HCT116 (cell line): ENCODE measurements at regions not wholly inside any gene's neighbourhood (a gene's known extent, or its start where the extent isn't known, plus 50 kb on each side); places are given as distances from the start of the nearest gene placed in this dataset.
"Not testable (repeated sequence)": the region's sequence is repeated elsewhere in the genome, so short reads cannot be mapped to it uniquely, and the experiment has no call there.

Experiments used
- ATAC-seq: fragments of 200-7000 bp; cut with Tn5 transposase; 2 replicates; pipeline ENCODE4 v1.9.1; 2020; ENCODE audit warnings: mild to moderate bottlenecking, moderate library complexity
- BruUV-seq: library from RNA; stranded (reverse); fragments of 400-500 nt; replicated peaks from 2 replicates; lab custom pipeline; 2021; lab: Mats Ljungman, UMichigan
- CTCF ChIA-PET: fragments of 300-600 bp; sonication (Branson Sonifier 250); formaldehyde crosslinking; loops from one replicate; lab custom pipeline; 2021; ENCODE audit warnings: antibody characterized with exemption; lab: Charles Lee
- POLR2A ChIA-PET: fragments of 300-600, 350-600 bp; sonication (Branson Sonifier 250); formaldehyde crosslinking; loops from one replicate; lab custom pipeline; 2021; ENCODE audit warnings: antibody characterized with exemption; lab: Charles Lee
- RAD21 ChIA-PET, 2 experiments: fragments of 300-600 bp; sonication (Branson Sonifier 250); formaldehyde crosslinking; loops; one replicate each; lab custom pipeline; 2023; ENCODE audit warnings: low total read pairs in 2 of 2; ENCODE audit not compliant: uncharacterized antibody in 2 of 2, unreplicated experiment in 2 of 2, low non-redundant PET in 1 of 2; lab: Charles Lee
- DNase-seq: peaks from one replicate; pipeline ENCODE4 v3.0.0-alpha.2; 2010; ENCODE audit warnings: low read depth, low spot score
- H2AFZ ChIP-seq: fragments of 200-600 bp; shearing (Covaris generic), sonication (generic); 2 replicates; pipeline ENCODE4 v1.6.1; 2017; ENCODE audit warnings: low read depth, mixed run types, mixed read lengths, antibody characterized with exemption, low read length; ENCODE audit not compliant: poor library complexity, severe bottlenecking
- H3K27ac ChIP-seq: 2 replicates; pipeline ENCODE4 v1.5.1; 2012; ENCODE audit warnings: low read depth, low read length
- H3K27me3 ChIP-seq: fragments of 200-600 bp; sonication (generic); 2 replicates; pipeline ENCODE4 v1.6.1; 2016; ENCODE audit warnings: mixed run types, low read length, mixed read lengths; ENCODE audit not compliant: insufficient read depth
- H3K36me3 ChIP-seq, 2 experiments: fragments of 200-500 bp in 1 of 2; fragments of 200-600 bp in 1 of 2; sonication (Bioruptor generic) in 1 of 2; sonication (generic) in 1 of 2; 2 replicates each; pipeline versions ENCODE4 v1.5.1 to v1.6.1; 2014 to 2016; ENCODE audit warnings: low read length in 2 of 2, inconsistent platforms in 1 of 2, mixed read lengths in 1 of 2, mixed run types in 1 of 2; ENCODE audit not compliant: insufficient read depth in 2 of 2, control insufficient read depth in 1 of 2
- H3K4me1 ChIP-seq, 2 experiments: fragments of 200-600 bp in 1 of 2; sonication (generic) in 1 of 2; 2 replicates each; pipeline versions ENCODE4 v1.5.1 to v1.6.1; 2012 to 2017; ENCODE audit warnings: low read length in 2 of 2, inconsistent platforms in 1 of 2, mild to moderate bottlenecking in 1 of 2, mixed read lengths in 1 of 2, mixed run types in 1 of 2, moderate library complexity in 1 of 2; ENCODE audit not compliant: insufficient read depth in 2 of 2, control insufficient read depth in 1 of 2
- H3K4me2 ChIP-seq: fragments of 200-600 bp; sonication (generic); 2 replicates; pipeline ENCODE4 v1.6.1; 2017; ENCODE audit warnings: mixed run types, low read length, mixed read lengths
- H3K4me3 ChIP-seq, 2 experiments: fragments of 200-600 bp in 1 of 2; sonication (generic) in 1 of 2; replicated peaks in 1 of 2; 2 replicates each; pipeline ENCODE4 v1.5.1; 2011 to 2016; ENCODE audit warnings: low read length in 2 of 2, control low read depth in 1 of 2, low read depth in 1 of 2, mild to moderate bottlenecking in 1 of 2, mixed read lengths in 1 of 2, mixed run types in 1 of 2
- H3K79me2 ChIP-seq: fragments of 200-600 bp; sonication (generic); 2 replicates; pipeline ENCODE4 v1.6.1; 2017; ENCODE audit warnings: mild to moderate bottlenecking, mixed run types, low read length, moderate library complexity, mixed read lengths; ENCODE audit not compliant: insufficient read depth
- H3K9ac ChIP-seq: fragments of 200-600 bp; sonication (generic); 2 replicates; pipeline ENCODE4 v1.6.1; 2016; ENCODE audit warnings: low read length, mixed read lengths
- H3K9me2 ChIP-seq: fragments of 200-600 bp; sonication (generic), shearing (Covaris generic); 2 replicates; pipeline ENCODE4 v1.6.1; 2017; ENCODE audit warnings: mixed run types, mild to moderate bottlenecking, moderate library complexity; ENCODE audit not compliant: insufficient read depth
- H3K9me3 ChIP-seq, 2 experiments: fragments of 200-500 bp in 1 of 2; fragments of 200-600 bp in 1 of 2; sonication (Bioruptor generic) in 1 of 2; sonication (generic) in 1 of 2; 2 replicates each; pipeline ENCODE4 v1.6.1; 2014 to 2017; ENCODE audit warnings: low read length in 2 of 2, mixed read lengths in 2 of 2, inconsistent platforms in 1 of 2, low read depth in 1 of 2, mild to moderate bottlenecking in 1 of 2, mixed run types in 1 of 2, moderate library complexity in 1 of 2; ENCODE audit not compliant: control insufficient read depth in 1 of 2, insufficient read depth in 1 of 2
- H4K20me1 ChIP-seq: fragments of 200-600 bp; sonication (generic), shearing (Covaris generic); 2 replicates; pipeline ENCODE4 v1.6.1; 2017; ENCODE audit warnings: mixed run types, mild to moderate bottlenecking, moderate library complexity; ENCODE audit not compliant: insufficient read depth
- ATF3 ChIP-seq: IDR thresholded peaks from 2 replicates; pipeline ENCODE4 v1.6.1; 2012
- ELF1 ChIP-seq: IDR thresholded peaks from 2 replicates; pipeline ENCODE4 v1.6.1; 2012; ENCODE audit warnings: low read depth, borderline replicate concordance
- EZH2 ChIP-seq: fragments of 200-600 bp; sonication (generic); IDR thresholded peaks from 2 replicates; pipeline ENCODE4 v1.6.1; 2017; ENCODE audit warnings: antibody characterized with exemption, mixed run types
- FOSL1 ChIP-seq: IDR thresholded peaks from 2 replicates; pipeline ENCODE4 v1.6.1; 2012; ENCODE audit warnings: low read depth
- JUND ChIP-seq: IDR thresholded peaks from 2 replicates; pipeline ENCODE4 v1.6.1; 2012
- MAX ChIP-seq: IDR thresholded peaks from 2 replicates; pipeline ENCODE4 v1.6.1; 2012
- POLR2AphosphoS5 ChIP-seq: IDR thresholded peaks from 2 replicates; pipeline ENCODE4 v1.6.1; 2011; ENCODE audit warnings: mild to moderate bottlenecking, low read depth, low read length, moderate library complexity
- SIN3A ChIP-seq: IDR thresholded peaks from 2 replicates; pipeline ENCODE4 v1.6.1; 2012; ENCODE audit warnings: low read depth
- TCF7L2 ChIP-seq: IDR thresholded peaks from 2 replicates; pipeline ENCODE4 v1.7.0; 2011; ENCODE audit warnings: borderline replicate concordance, inconsistent platforms; ENCODE audit not compliant: insufficient read depth, insufficient read length; ENCODE audit errors: extremely low read depth
- YY1 ChIP-seq: IDR thresholded peaks from 2 replicates; pipeline ENCODE4 v1.6.1; 2011; ENCODE audit warnings: low read length, low read depth, moderate library complexity, mild to moderate bottlenecking; ENCODE audit not compliant: insufficient replicate concordance; ENCODE audit errors: extremely low read depth
- intact Hi-C: fragments of 100-400 bp; cut with micrococcal nuclease; formaldehyde crosslinking; loops from 2 replicates; pipeline ENCODE4 v1.10.0; 2022

DNA sequence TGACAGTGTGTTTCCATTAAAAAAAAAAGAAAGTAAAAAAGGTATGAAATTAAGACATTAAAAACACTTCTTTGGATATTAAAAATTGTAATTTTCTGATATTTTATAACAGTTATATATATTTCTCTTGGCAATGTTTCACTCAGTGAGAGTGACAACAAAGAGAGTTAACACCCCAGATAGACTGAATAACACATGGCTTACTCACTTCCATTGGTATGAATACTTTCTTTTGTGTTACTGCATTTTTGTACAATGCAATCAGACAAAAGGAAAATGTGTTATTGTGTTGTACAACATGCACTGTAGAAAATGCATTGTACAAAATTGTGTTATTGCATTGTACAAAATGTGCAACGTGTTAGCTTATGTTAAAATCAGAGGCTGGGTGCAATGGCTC, 676.6 kb upstream of the AMELY start:
- H3K27me3 ChIP-seq, H3K36me3 ChIP-seq, CTCF ChIA-PET, H3K79me2 ChIP-seq, POLR2A ChIA-PET, BruUV-seq, H3K9ac ChIP-seq, H4K20me1 ChIP-seq, H3K27ac ChIP-seq, H3K9me2 ChIP-seq, H2AFZ ChIP-seq, H3K4me2 ChIP-seq, H3K9me3 ChIP-seq, H3K4me3 ChIP-seq, ATAC-seq, intact Hi-C loops, H3K4me1 ChIP-seq, DNase-seq, RAD21 ChIA-PET: not testable (repeated sequence)

DNA sequence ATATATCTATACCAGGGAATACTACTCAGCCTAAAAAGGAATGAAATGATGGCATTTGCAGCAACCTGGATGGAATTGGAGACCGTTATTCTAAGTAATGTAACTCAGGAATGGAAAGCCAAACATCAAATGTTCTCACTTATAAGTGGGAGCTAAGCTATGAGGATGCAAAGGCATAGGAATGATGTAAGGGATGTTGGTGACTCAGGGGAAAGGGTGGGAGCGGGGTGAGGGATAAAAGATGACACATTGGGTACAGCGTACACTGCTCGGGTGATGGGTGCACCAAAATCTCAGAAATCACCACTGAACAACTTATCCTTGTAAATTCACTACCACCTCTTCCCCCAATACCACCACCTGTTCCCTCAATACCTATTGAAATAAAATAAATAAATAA, 651.0 kb upstream of the AMELY start:
- BruUV-seq, result no TSS peak

More for the DNA sequence above, 651.0 kb upstream of the AMELY start:
- Histone ChIP-seq H3K27me3 (no peaks in the 10 kb centered on the region), H3K79me2 (no peaks in the 10 kb centered on the region), H3K9me3 (no peaks in the 10 kb centered on the region), H2AFZ (no peak overlapping the region), H3K27ac (no peak overlapping the region), H3K36me3 (no peaks in the 10 kb centered on the region), H3K9me2 (no peaks in the 10 kb centered on the region), H3K4me1 (no peaks in the 10 kb centered on the region), H3K9ac (no peak overlapping the region), H3K4me3 (no peak overlapping the region), H3K4me2 (no peak overlapping the region), H4K20me1 (no peaks in the 10 kb centered on the region)
- no peak for DNase-seq
- ATAC-seq, result no peak
- TF ChIP-seq EZH2, result no peak
- no peak for TF ChIP-seq ELF1
- no peak for TF ChIP-seq ATF3
- no peak for TF ChIP-seq POLR2AphosphoS5
- TF ChIP-seq SIN3A, result no peak
- no peak for TF ChIP-seq JUND
- no peak for TF ChIP-seq TCF7L2
- no peak for TF ChIP-seq MAX
- no peak for TF ChIP-seq YY1
- no peak for TF ChIP-seq FOSL1
- ChIA-PET RAD21 (no interaction called here), CTCF (no interaction called here), POLR2A (no interaction called here)
- intact Hi-C loops, result no loop called here
